SK-N-SH (cell line): ENCODE measurements at regions not wholly inside any gene's neighbourhood (a gene's known extent, or its start where the extent isn't known, plus 50 kb on each side); places are given as distances from the start of the nearest gene placed in this dataset.

Experiments
- CTCF ChIA-PET: fragments of 300-600, 350-600 bp; formaldehyde crosslinking; extraction: SDS; loops from one replicate; lab custom pipeline; 2021; lab: Yijun Ruan, JAX
- POLR2A ChIA-PET: fragments of 350-600 bp; sonication (Branson Sonifier 250); formaldehyde crosslinking; extraction: SDS; loops from one replicate; lab custom pipeline; 2020; ENCODE audit warnings: antibody characterized with exemption, inconsistent platforms; lab: Yijun Ruan, JAX
- DNase-seq: peaks from one replicate; pipeline ENCODE4 v3.0.0; 2012
- H2AFZ ChIP-seq: fragments of 200-600 bp; sonication (generic); 2 replicates; pipeline ENCODE4 v1.8.1; 2016; ENCODE audit warnings: antibody characterized with exemption, mild to moderate bottlenecking, low read depth
- H3F3A ChIP-seq: fragments of 200-600 bp; sonication (generic); replicated peaks from 2 replicates; pipeline ENCODE3; 2016; ENCODE audit warnings: antibody characterized with exemption, mild to moderate bottlenecking; ENCODE audit not compliant: insufficient read depth
- H3K27ac ChIP-seq, 2 experiments: fragments of 200-500 bp in 1 of 2; fragments of 200-600 bp in 1 of 2; sonication (Bioruptor generic) in 1 of 2; sonication (generic), shearing (Covaris generic) in 1 of 2; 2 replicates each; pipeline versions ENCODE4 v1.5.1 to v1.6.1; 2014 to 2016; ENCODE audit warnings: low read depth in 2 of 2, inconsistent platforms in 1 of 2, low read length in 1 of 2, mild to moderate bottlenecking in 1 of 2, mixed read lengths in 1 of 2
- H3K27me3 ChIP-seq: fragments of 200-600 bp; sonication (generic), shearing (Covaris generic); 2 replicates; pipeline ENCODE4 v1.6.1; 2016; ENCODE audit warnings: mixed run types; ENCODE audit not compliant: insufficient read depth
- H3K36me3 ChIP-seq, 2 experiments: fragments of 200-500 bp in 1 of 2; fragments of 200-600 bp in 1 of 2; sonication (Bioruptor generic) in 1 of 2; sonication (generic) in 1 of 2; replicated peaks in 1 of 2; 2 replicates each; pipeline versions ENCODE3 to v1.5.1; 2014 to 2016; ENCODE audit warnings: low read length in 1 of 2, mild to moderate bottlenecking in 1 of 2; ENCODE audit not compliant: insufficient read depth in 2 of 2, control insufficient read depth in 1 of 2
- H3K4me1 ChIP-seq, 2 experiments: fragments of 200-500 bp in 1 of 2; fragments of 200-600 bp in 1 of 2; sonication (Bioruptor generic) in 1 of 2; sonication (generic), shearing (Covaris generic) in 1 of 2; 2 replicates each; pipeline versions ENCODE4 v1.5.1 to v1.6.1; 2014 to 2016; ENCODE audit warnings: low read depth in 1 of 2, low read length in 1 of 2, mixed run types in 1 of 2; ENCODE audit not compliant: insufficient read depth in 2 of 2, control insufficient read depth in 1 of 2
- H3K4me2 ChIP-seq: fragments of 200-600 bp; sonication (generic), shearing (Covaris generic); 2 replicates; pipeline ENCODE4 v1.6.1; 2017; ENCODE audit warnings: mixed run types
- H3K4me3 ChIP-seq, 2 experiments: fragments of 200-500 bp in 1 of 2; fragments of 200-600 bp in 1 of 2; sonication (Bioruptor generic) in 1 of 2; sonication (generic), shearing (Covaris generic) in 1 of 2; 2 replicates each; pipeline versions ENCODE4 v1.5.1 to v1.8.1; 2014 to 2016; ENCODE audit warnings: low read depth in 2 of 2, inconsistent platforms in 1 of 2, low read length in 1 of 2, mild to moderate bottlenecking in 1 of 2, mixed read lengths in 1 of 2, moderate library complexity in 1 of 2
- H3K79me2 ChIP-seq: fragments of 200-600 bp; sonication (generic); 2 replicates; pipeline ENCODE4 v1.8.1; 2017; ENCODE audit warnings: mild to moderate bottlenecking; ENCODE audit not compliant: insufficient read depth
- H3K9ac ChIP-seq: fragments of 200-600 bp; sonication (generic); 2 replicates; pipeline ENCODE4 v1.6.1; 2017; ENCODE audit warnings: mixed run types
- H3K9me2 ChIP-seq: fragments of 200-600 bp; sonication (generic); 2 replicates; pipeline ENCODE4 v1.6.1; 2017; ENCODE audit warnings: mixed run types
- H3K9me3 ChIP-seq: fragments of 200-600 bp; sonication (generic); 2 replicates; pipeline ENCODE4 v1.6.1; 2017; ENCODE audit warnings: mixed run types, mild to moderate bottlenecking, moderate library complexity
- H4K20me1 ChIP-seq: fragments of 200-600 bp; sonication (generic); 2 replicates; pipeline ENCODE4 v1.6.1; 2017; ENCODE audit warnings: mild to moderate bottlenecking, mixed run types; ENCODE audit not compliant: insufficient read depth
- CHD2 ChIP-seq: fragments of 150-350 bp; IDR thresholded peaks from 2 replicates; pipeline ENCODE4 v1.6.1; 2018; ENCODE audit warnings: low read length; ENCODE audit not compliant: partially characterized antibody
- FOXJ3 ChIP-seq: sonication (generic); formaldehyde crosslinking; IDR thresholded peaks from 2 replicates; pipeline ENCODE4 v1.5.1; 2020; ENCODE audit warnings: mild to moderate bottlenecking, missing genetic modification reagents
- GABPA ChIP-seq: IDR thresholded peaks from 2 replicates; pipeline ENCODE4 v1.4.0; 2012; ENCODE audit warnings: low read depth, mild to moderate bottlenecking
- GATA2 ChIP-seq: sonication (generic); formaldehyde crosslinking; IDR thresholded peaks from 2 replicates; pipeline ENCODE4 v1.5.0; 2020; ENCODE audit warnings: mild to moderate bottlenecking, missing genetic modification reagents
- NFIC ChIP-seq: IDR thresholded peaks from 2 replicates; pipeline ENCODE4 v1.4.0; 2012; ENCODE audit warnings: borderline replicate concordance
- NRF1 ChIP-seq: IDR thresholded peaks from 2 replicates; pipeline ENCODE4 v1.6.1; 2012; ENCODE audit warnings: low read depth, mild to moderate bottlenecking, low read length
- RAD21 ChIP-seq: IDR thresholded peaks from 2 replicates; pipeline ENCODE4 v1.6.1; 2012; ENCODE audit warnings: mild to moderate bottlenecking, low read length
- RCOR1 ChIP-seq: fragments of 150-350 bp; IDR thresholded peaks from 2 replicates; pipeline ENCODE4 v1.6.1; 2017; ENCODE audit warnings: antibody characterized with exemption, low read length
- SIN3A ChIP-seq: IDR thresholded peaks from 2 replicates; pipeline ENCODE4 v1.6.1; 2012; ENCODE audit warnings: low read depth, mild to moderate bottlenecking, low read length, moderate library complexity, borderline replicate concordance
- TCF12 ChIP-seq: IDR thresholded peaks from 2 replicates; pipeline ENCODE4 v1.4.0; 2012
- TEAD4 ChIP-seq: IDR thresholded peaks from 2 replicates; pipeline ENCODE4 v1.4.0; 2012; ENCODE audit warnings: mild to moderate bottlenecking, borderline replicate concordance; ENCODE audit not compliant: insufficient read depth
- WGBS: methylation state at CpG from one replicate; pipeline ENCODE4 v1.1.6; 2017; ENCODE audit warnings: low lambda C conversion rate; 5-methylcytosine and 5-hydroxymethylcytosine counted together
- TF ChIP-seq, protein P1 (sequence below): IDR thresholded peaks from 2 replicates; pipeline ENCODE4 v1.4.0; 2012; ENCODE audit warnings: low read depth, borderline replicate concordance
- TF ChIP-seq, protein P2 (sequence below): IDR thresholded peaks from 2 replicates; pipeline ENCODE4 v1.4.0; 2012; ENCODE audit warnings: low read depth
- TF ChIP-seq, protein P3 (sequence below): IDR thresholded peaks from 2 replicates; pipeline ENCODE4 v1.4.0; 2012; ENCODE audit warnings: low read depth, borderline replicate concordance
- TF ChIP-seq, protein P4 (sequence below): fragments of 150-350 bp; IDR thresholded peaks from 2 replicates; pipeline ENCODE4 v1.6.1; 2017; ENCODE audit warnings: antibody characterized with exemption, low read length, low read depth, borderline replicate concordance

DNA sequence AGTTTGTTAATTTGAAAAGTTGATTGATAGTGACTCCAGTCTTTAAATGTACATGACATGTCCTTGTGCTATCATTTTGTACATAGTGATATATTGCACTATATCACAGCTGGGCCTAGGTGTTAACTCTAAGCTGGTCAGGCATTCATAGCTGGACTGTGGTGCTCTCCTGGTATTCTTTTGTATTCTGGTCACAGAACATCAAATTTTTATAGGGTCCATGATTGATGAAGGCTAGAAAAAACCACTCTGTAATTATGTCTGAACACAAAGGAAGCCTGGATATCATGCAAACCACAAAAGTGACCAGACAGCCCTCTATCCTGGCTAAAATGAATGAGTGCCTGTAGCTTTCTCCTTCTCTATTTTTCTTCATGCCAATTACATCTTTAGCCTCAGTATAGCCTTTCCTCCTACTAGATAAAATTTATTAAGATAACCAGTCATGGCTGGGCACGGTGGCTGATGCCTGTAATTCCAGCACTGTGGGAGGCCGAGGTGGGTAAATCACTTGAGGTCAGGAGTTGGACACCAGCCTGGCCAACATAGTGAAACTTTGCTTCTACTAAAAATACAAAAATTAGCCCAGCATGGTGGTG, 134.9 kb upstream of the B3GALT2 start:
- Histone ChIP-seq H2AFZ (peak overlapping the region; percentile 56; the same call in 1 of the 2 replicates), H3K36me3 (no peaks in the 10 kb centered on the region), H3K4me1 (peaks cover 0 to 5% of the 10 kb centered on the region in 2 experiments; a peak in 2 of 4 replicates), H3K9me3 (peaks cover 8% of the 10 kb centered on the region; the same call in 1 of the 2 replicates), H3K9ac (no peak overlapping the region), H3K27ac (peak overlapping the region in 1 of 2 experiments; percentile 39; a peak in 2 of 4 replicates), H3K4me2 (0 out of 2 replicates have a peak overlapping the region, but pooled peaks have one; percentile 5), H4K20me1 (no peaks in the 10 kb centered on the region), H3K9me2 (no peaks in the 10 kb centered on the region), H3K79me2 (no peaks in the 10 kb centered on the region), H3F3A (peaks cover 10% of the 10 kb centered on the region), H3K4me3 (no peak overlapping the region), H3K27me3 (no peaks in the 10 kb centered on the region)
- ChIA-PET POLR2A (no interaction called here), CTCF (interaction anchor here (1.1 kb wide), 1 partner anchor 18 kb away, joined by 3 read pairs; no protein-coding TSS in a partner anchor)
- WGBS, result 55% methylated on average over 2 of the region's 2 CpGs
- TF ChIP-seq NFIC (no peak), FOXJ3 (CRISPR knock-in tag) (no peak), GATA2 (CRISPR knock-in tag) (no peak), CHD2 (no peak), TEAD4 (no peak), RAD21 (no peak), RCOR1 (no peak), NRF1 (no peak), GABPA (no peak), SIN3A (no peak), TCF12 (no peak)
- TF ChIP-seq, protein P1, sequence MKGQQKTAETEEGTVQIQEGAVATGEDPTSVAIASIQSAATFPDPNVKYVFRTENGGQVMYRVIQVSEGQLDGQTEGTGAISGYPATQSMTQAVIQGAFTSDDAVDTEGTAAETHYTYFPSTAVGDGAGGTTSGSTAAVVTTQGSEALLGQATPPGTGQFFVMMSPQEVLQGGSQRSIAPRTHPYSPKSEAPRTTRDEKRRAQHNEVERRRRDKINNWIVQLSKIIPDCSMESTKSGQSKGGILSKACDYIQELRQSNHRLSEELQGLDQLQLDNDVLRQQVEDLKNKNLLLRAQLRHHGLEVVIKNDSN, result no peak
- TF ChIP-seq, protein P2, sequence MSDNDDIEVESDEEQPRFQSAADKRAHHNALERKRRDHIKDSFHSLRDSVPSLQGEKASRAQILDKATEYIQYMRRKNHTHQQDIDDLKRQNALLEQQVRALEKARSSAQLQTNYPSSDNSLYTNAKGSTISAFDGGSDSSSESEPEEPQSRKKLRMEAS, result no peak
- TF ChIP-seq, protein P3, sequence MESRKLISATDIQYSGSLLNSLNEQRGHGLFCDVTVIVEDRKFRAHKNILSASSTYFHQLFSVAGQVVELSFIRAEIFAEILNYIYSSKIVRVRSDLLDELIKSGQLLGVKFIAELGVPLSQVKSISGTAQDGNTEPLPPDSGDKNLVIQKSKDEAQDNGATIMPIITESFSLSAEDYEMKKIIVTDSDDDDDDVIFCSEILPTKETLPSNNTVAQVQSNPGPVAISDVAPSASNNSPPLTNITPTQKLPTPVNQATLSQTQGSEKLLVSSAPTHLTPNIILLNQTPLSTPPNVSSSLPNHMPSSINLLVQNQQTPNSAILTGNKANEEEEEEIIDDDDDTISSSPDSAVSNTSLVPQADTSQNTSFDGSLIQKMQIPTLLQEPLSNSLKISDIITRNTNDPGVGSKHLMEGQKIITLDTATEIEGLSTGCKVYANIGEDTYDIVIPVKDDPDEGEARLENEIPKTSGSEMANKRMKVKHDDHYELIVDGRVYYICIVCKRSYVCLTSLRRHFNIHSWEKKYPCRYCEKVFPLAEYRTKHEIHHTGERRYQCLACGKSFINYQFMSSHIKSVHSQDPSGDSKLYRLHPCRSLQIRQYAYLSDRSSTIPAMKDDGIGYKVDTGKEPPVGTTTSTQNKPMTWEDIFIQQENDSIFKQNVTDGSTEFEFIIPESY, result no peak
- TF ChIP-seq, protein P4, sequence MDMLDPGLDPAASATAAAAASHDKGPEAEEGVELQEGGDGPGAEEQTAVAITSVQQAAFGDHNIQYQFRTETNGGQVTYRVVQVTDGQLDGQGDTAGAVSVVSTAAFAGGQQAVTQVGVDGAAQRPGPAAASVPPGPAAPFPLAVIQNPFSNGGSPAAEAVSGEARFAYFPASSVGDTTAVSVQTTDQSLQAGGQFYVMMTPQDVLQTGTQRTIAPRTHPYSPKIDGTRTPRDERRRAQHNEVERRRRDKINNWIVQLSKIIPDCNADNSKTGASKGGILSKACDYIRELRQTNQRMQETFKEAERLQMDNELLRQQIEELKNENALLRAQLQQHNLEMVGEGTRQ, result no peak
- no peak for DNase-seq
